Mucosa of gallbladder (tissue), 1 donor: ENCODE measurements at regions not wholly inside any gene's neighbourhood (a gene's known extent, or its start where the extent isn't known, plus 50 kb on each side); places are given as distances from the start of the nearest gene placed in this dataset.
A peak's percentile ranks its signal among the peaks of the same experiment; 100 is the strongest.

Experiments used
- DNase-seq: peaks from one replicate; pipeline ENCODE4 v3.0.0-alpha.2; 2020; ENCODE audit warnings: low spot score
- donor health status: DM: no; HTN: no; CAD: no.

- no peak for DNase-seq
These were observed 488.3 kb downstream of the PPARGC1A start for GRCh38 chr4:23401572-23401971.

DNA sequence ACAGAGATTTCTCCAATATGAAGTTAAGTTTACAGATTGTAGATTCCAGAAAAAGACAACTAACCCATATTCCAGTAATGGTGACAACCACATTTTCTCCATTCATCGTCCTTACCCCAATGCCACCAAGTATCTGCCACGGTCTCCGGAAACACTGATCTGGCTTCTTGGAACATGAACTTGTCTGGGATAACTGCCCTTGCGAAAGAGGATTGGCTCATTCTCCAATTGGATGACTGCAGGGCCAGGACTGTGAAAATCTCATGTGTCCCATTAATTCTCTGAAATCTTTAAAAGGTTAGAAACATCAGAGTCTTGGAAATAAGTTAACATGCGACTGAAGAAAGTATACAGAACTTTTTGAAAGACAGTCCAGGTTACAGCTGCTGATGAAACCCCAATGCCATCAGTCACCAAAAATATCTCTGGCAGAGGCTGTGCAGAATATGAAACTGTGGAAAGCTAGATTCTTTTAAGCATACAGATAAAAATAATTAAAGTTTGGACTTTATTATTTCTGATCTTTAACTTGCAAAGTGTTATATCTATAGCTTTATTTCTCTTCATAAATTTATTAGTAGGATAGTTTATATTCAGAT, 496.9 kb downstream of the PPARGC1A start:
- no peak for DNase-seq

- DNase-seq = no peak
These were observed 499.6 kb downstream of the PPARGC1A start for GRCh38 chr4:23390246-23390645.

DNA sequence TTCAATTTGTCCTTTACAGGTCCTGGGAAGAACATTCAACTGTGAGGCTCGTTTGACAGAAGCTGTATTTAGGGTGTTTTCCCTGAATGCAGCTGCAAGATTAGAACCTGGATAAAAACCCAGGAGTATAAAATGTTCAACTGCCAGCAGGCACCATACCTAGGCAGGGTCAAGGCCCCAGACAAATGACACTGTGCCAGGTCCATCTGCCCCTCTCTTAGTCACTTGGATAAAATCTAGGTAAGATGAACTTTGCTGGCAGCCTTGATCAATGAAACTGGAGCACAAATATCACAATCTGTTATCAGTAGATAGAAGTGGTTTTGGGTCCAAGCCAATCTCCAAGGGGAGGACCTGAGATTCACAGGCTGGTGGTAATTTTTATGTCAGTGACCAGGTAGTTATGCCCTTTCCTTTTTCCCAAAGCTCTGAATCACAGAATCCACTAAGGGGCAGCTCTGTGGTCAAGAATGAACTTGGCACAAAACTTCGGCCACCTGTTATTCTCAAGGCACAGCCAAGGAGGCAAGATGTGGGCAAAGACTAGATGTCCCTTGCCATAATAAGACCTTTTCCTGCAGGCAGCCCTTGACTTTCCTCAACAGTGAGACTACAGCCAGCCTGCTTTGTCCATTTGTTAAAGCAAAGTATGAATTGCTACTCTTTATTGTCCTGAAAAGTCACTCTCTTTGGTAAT, 501.0 kb downstream of the PPARGC1A start:
- DNase-seq = peak; percentile 11

- DNase-seq = no peak
These were observed 501.6 kb downstream of the PPARGC1A start for GRCh38 chr4:23388255-23388654.

DNA sequence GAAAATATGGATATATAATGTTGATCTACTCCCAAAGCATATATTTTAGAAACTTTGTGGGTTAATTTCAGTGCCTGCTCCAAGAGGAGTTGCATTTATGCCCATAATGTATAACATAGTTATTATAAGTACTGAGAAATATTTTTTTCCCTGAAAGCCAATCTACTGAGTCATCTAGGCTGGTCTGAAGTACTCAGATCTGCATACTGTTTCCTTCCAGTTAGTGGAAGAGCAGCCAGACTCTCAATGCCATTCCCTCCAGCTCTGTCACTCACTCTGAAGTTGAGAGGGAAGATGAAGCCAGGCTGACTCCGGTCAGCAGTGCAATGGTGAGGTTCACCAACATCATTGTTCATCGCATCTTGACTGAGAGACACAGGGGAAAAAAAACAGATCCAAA, 505.1 kb downstream of the PPARGC1A start:
- DNase-seq = no peak

- no peak for DNase-seq
These were observed 507.0 kb downstream of the PPARGC1A start for GRCh38 chr4:23382879-23383278.

DNA sequence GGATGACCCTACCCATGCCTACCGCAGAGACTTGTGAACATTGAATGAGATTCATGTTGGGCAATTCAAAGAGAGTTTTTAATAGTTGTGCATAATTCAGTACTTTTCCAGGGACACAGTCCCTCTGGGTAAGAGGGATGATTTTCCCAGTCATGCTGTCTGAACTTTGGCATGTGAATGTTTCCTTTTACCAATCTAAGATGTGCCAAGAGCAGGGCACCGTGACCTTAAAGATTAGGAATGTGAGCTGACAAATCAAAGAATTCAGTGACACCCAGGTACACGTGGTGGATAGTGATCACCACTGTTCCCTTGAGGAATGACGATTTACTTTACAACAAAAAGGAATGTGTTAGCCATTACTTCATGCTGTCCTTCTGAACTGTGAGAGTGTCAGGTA, 515.6 kb downstream of the PPARGC1A start:
- peak; percentile 70 for DNase-seq

- DNase-seq = peak; percentile 86
These were observed 516.6 kb downstream of the PPARGC1A start for GRCh38 chr4:23373261-23373660.

GRCh38 chr4:23371533-23371932, 518.3 kb downstream of the PPARGC1A start:
- no peak for DNase-seq

GRCh38 chr4:23369331-23369730, 520.5 kb downstream of the PPARGC1A start:
- DNase-seq = no peak

GRCh38 chr4:23368081-23368697, 521.7 kb downstream of the PPARGC1A start:
- peak; percentile 26 for DNase-seq

- no peak for DNase-seq
These were observed 523.3 kb downstream of the PPARGC1A start for GRCh38 chr4:23366557-23366906.

GRCh38 chr4:23365871-23366556, 523.8 kb downstream of the PPARGC1A start:
- no peak for DNase-seq

DNA sequence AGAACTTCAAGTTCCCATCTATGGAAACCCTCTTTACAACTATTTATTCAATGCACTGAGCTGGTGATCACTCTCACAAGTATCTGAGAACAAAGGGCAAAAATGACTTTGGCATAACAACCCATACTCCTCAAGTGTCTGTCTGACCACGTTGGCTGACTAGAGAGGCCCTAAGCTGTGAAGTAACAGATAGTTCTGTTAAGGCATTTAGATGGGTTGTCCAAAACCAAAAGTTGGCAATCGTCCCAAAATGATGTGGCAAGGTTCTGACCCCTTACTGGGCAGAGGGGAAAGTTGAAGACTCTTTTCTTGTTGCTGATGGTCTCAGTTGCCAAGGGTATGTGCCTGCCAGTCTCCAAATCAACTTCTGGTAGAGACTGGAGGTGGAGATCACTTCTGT, 524.8 kb downstream of the PPARGC1A start:
- DNase-seq = no peak

DNA sequence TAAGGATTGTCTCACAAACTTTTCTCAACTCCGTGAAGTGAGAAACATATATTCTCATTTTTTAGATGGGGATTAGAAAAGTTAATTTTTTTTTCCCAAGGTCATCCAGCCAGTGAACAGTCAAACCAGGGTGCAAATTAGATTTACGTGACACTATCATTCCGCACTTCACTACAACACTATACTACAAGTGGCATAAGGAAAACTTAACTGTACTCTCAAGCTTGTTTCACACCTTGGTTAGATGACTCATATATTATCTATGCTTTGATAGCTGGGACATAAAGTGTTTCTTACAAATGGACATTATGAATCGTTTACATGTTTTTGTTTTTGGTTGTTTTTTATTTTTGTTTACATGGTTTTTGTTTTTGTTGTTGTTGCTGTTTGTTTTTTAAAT, 525.7 kb downstream of the PPARGC1A start:
- DNase-seq = no peak

- DNase-seq = no peak
These were observed 528.4 kb downstream of the PPARGC1A start for GRCh38 chr4:23361453-23361852.

DNA sequence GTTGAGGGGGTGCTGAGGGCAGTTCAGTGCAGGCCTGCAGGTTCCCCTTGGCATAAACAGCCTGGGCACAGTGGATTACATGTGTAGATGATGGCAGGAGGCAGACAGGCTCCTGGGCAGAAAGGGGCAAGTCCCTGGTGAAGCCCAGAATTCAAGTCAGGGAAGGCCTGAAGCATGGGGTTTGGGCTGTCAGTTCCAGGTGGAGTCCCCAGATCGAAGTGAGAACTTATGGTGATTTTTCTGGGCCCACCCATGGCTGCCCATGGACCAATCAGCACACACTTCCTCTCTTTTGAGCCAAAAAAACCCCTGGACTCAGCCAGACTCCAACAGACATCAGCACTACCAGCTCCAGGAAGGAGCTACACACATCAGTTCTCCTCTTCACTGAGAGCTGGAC, 529.1 kb downstream of the PPARGC1A start:
- DNase-seq = no peak

DNA sequence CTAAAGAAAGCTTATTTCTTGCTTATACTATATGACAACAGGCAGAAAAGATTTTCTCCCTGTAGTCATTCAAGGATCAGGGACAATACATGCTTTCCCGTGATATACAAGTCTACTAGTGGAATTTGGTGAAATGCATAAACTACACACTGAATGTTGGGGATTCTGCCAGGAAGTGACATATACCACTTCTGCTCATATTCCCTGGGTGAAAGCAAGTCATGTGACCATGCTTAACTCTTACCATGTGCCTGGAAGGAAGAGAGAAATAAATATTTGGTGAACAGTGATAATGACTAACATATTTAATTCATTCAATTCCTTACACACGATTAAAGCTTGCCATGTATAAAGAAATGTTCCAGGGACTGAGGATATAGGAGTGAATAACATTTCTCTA, 534.6 kb downstream of the PPARGC1A start:
- DNase-seq = no peak

DNA sequence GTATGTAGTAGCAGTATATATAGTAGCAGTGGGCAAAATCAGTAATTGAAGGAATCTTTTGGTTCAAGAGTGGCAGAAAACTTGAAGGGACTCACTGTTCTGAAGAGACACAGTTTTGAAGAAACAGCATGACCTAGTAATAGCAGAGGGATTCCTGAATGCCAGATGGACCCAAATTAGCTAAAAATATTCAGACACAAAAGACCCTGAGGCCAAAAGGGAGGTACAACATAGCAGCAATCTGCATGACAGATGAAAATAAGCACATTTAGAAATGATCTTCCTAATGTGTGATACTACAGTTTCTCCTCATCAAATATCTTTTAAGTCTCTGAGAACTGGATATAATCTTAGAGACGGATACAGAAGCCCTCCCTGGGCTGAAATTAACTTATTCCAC, 536.6 kb downstream of the PPARGC1A start:
- DNase-seq = no peak

- no peak for DNase-seq
These were observed 540.9 kb downstream of the PPARGC1A start for GRCh38 chr4:23348789-23349498.

- no peak for DNase-seq
These were observed 552.6 kb downstream of the PPARGC1A start for GRCh38 chr4:23337292-23337691.
